K562 (cell line): ENCODE measurements at regions not wholly inside any gene's neighbourhood (a gene's known extent, or its start where the extent isn't known, plus 50 kb on each side); places are given as distances from the start of the nearest gene placed in this dataset.

Experiments
- ATAC-seq: fragments of 200-7000 bp; cut with Tn5 transposase; 3 replicates; pipeline ENCODE4 v1.9.1; 2020; ENCODE audit warnings: moderate library complexity
- BruUV-seq: library from RNA; stranded (reverse); fragments of 400-500 nt; replicated peaks from 2 replicates; lab custom pipeline; 2021; lab: Mats Ljungman, UMichigan
- CTCF ChIA-PET: fragments of 300-600 bp; formaldehyde crosslinking; extraction: SDS; loops from one replicate; lab custom pipeline; 2021; ENCODE audit warnings: low intra/inter-chr PET ratio; lab: Yijun Ruan, JAX
- POLR2A ChIA-PET: fragments of 300-600, 350-650 bp; sonication (Branson Sonifier 250); formaldehyde crosslinking; extraction: SDS; loops from one replicate; lab custom pipeline; 2021; ENCODE audit warnings: antibody characterized with exemption, inconsistent platforms; lab: Yijun Ruan, JAX
- DNase-seq, 4 experiments: peaks; one replicate each; pipeline versions ENCODE4 v3.0.0 to v3.0.0-alpha.2; 2011 to 2018; ENCODE audit warnings: low spot score in 3 of 4, mixed read lengths in 3 of 4; ENCODE audit errors: extremely low read depth in 1 of 4
- FAIRE-seq: peaks from 2 replicates; lab custom pipeline; 2011; peaks lifted over from hg19 to GRCh38; lab: Jason Lieb, UNC
- H2AFZ ChIP-seq: 2 replicates; pipeline ENCODE4 v1.6.0; 2011; ENCODE audit warnings: low read depth, low read length, control low read depth, inconsistent platforms
- H3K27ac ChIP-seq: fragments of 200-600 bp; 3 replicates; pipeline ENCODE4 v1.8.0; 2011; ENCODE audit warnings: low read depth, mild to moderate bottlenecking, control low read depth, inconsistent platforms, low read length, moderate library complexity, mixed read lengths; ENCODE audit errors: extremely low read depth
- H3K27me3 ChIP-seq, 2 experiments: fragments of 300-600 bp in 1 of 2; 2 replicates in 1 of 2; 3 replicates in 1 of 2; pipeline versions ENCODE4 v1.6.0 to v1.8.0; 2011; ENCODE audit warnings: inconsistent platforms in 2 of 2, low read length in 2 of 2, mild to moderate bottlenecking in 1 of 2, mixed read lengths in 1 of 2, moderate library complexity in 1 of 2; ENCODE audit not compliant: control insufficient read depth in 2 of 2, insufficient read depth in 2 of 2
- H3K36me3 ChIP-seq: fragments of 300-600 bp; 3 replicates; pipeline ENCODE4 v1.8.0; 2011; ENCODE audit warnings: mild to moderate bottlenecking, low read length, inconsistent platforms; ENCODE audit not compliant: control insufficient read depth, insufficient read depth
- H3K4me1 ChIP-seq, 2 experiments: fragments of 200-600 bp in 1 of 2; replicated peaks in 1 of 2; 2 replicates in 1 of 2; 3 replicates in 1 of 2; pipeline versions ENCODE4 v1.5.1 to v1.8.0; 2011; ENCODE audit warnings: inconsistent platforms in 2 of 2, low read length in 2 of 2, mild to moderate bottlenecking in 1 of 2, mixed read lengths in 1 of 2, moderate library complexity in 1 of 2; ENCODE audit not compliant: control insufficient read depth in 2 of 2, insufficient read depth in 2 of 2
- H3K4me2 ChIP-seq: 2 replicates; pipeline ENCODE4 v1.6.1; 2011; ENCODE audit warnings: low read length, control low read depth, inconsistent platforms, mixed read lengths; ENCODE audit not compliant: insufficient read depth
- H3K4me3 ChIP-seq: fragments of 200-600 bp; sonication (generic), shearing (Covaris generic); 2 replicates; pipeline ENCODE4 v1.5.1; 2016; ENCODE audit warnings: control low read depth, inconsistent platforms
- H3K79me2 ChIP-seq: fragments of 200-600 bp; 3 replicates; pipeline ENCODE4 v1.8.0; 2011; ENCODE audit warnings: low read length, inconsistent platforms; ENCODE audit not compliant: control insufficient read depth, insufficient read depth
- H3K9ac ChIP-seq, 2 experiments: 2 replicates each; pipeline versions ENCODE4 v1.6.0 to v1.6.1; 2011; ENCODE audit warnings: low read depth in 2 of 2, low read length in 2 of 2, control low read depth in 1 of 2, inconsistent platforms in 1 of 2, mild to moderate bottlenecking in 1 of 2, mixed read lengths in 1 of 2; ENCODE audit not compliant: insufficient read depth in 1 of 2
- H3K9me1 ChIP-seq: one replicate; pipeline ENCODE4 v1.6.0; 2011; ENCODE audit warnings: inconsistent platforms, mild to moderate bottlenecking, low read length, moderate library complexity; ENCODE audit not compliant: control insufficient read depth, insufficient read depth
- H3K9me3 ChIP-seq: replicated peaks from 2 replicates; pipeline ENCODE4 v1.5.1; 2011; ENCODE audit warnings: low read depth, low read length, inconsistent platforms; ENCODE audit not compliant: control insufficient read depth, insufficient read depth
- H4K20me1 ChIP-seq: replicated peaks from 2 replicates; pipeline ENCODE4 v1.6.1; 2011; ENCODE audit warnings: low read length, inconsistent platforms, mixed read lengths; ENCODE audit not compliant: control insufficient read depth, insufficient read depth
- DMBX1 ChIP-seq: fragments of 250-450 bp; sonication (Bioruptor Pico); IDR thresholded peaks from 2 replicates; pipeline ENCODE4 v1.8.0; 2022; ENCODE audit warnings: inconsistent platforms, mild to moderate bottlenecking, moderate library complexity, borderline replicate concordance
- ESRRB ChIP-seq: fragments of 250-450 bp; sonication (Bioruptor Pico); IDR thresholded peaks from 2 replicates; pipeline ENCODE4 v1.5.0; 2020; ENCODE audit warnings: mild to moderate bottlenecking, moderate library complexity, borderline replicate concordance
- GATAD2A ChIP-seq: fragments of 450-650 bp; IDR thresholded peaks from 2 replicates; pipeline ENCODE4 v1.6.1; 2017
- GMEB1 ChIP-seq: fragments of 250-450 bp; sonication (Bioruptor Pico); IDR thresholded peaks from 2 replicates; pipeline ENCODE4 v1.4.0; 2020; ENCODE audit warnings: mild to moderate bottlenecking
- HDAC1 ChIP-seq, 2 experiments: fragments of 450-650 bp; IDR thresholded peaks; 2 replicates each; pipeline ENCODE4 v1.6.1; 2016 to 2017; ENCODE audit warnings: inconsistent platforms in 1 of 2, mild to moderate bottlenecking in 1 of 2, moderate library complexity in 1 of 2
- KAT8 ChIP-seq: fragments of 450-650 bp; IDR thresholded peaks from 2 replicates; pipeline ENCODE4 v1.6.1; 2016; ENCODE audit warnings: low read depth, mild to moderate bottlenecking
- NRF1 ChIP-seq, 2 experiments: fragments of 450-650 bp; IDR thresholded peaks in 1 of 2; conservative IDR thresholded peaks in 1 of 2; 2 replicates each; pipeline ENCODE4 v1.6.1; 2014; ENCODE audit warnings: mild to moderate bottlenecking in 2 of 2
- PHTF2 ChIP-seq: fragments of 250-450 bp; sonication (Bioruptor Pico); IDR thresholded peaks from 2 replicates; pipeline ENCODE4 v1.5.0; 2021; ENCODE audit warnings: mild to moderate bottlenecking
- PML ChIP-seq: IDR thresholded peaks from 2 replicates; pipeline ENCODE4 v1.6.1; 2012; ENCODE audit warnings: low read length, inconsistent platforms
- TAF9B ChIP-seq: fragments of 450-650 bp; IDR thresholded peaks from 2 replicates; pipeline ENCODE4 v1.6.1; 2018; ENCODE audit warnings: mild to moderate bottlenecking; ENCODE audit not compliant: partially characterized antibody
- UBTF ChIP-seq, 2 experiments: IDR thresholded peaks; 2 replicates each; pipeline ENCODE4 v1.6.1; 2012; ENCODE audit warnings: improper control_type of control experiment in 2 of 2, low read depth in 2 of 2, low read length in 2 of 2, borderline replicate concordance in 1 of 2
- XRCC5 ChIP-seq: fragments of 200-400 bp; formaldehyde crosslinking; IDR thresholded peaks from 2 replicates; pipeline ENCODE4 v1.6.1; 2017; ENCODE audit warnings: low read depth, mild to moderate bottlenecking, low read length
- ZFP91 ChIP-seq: sonication (generic); formaldehyde crosslinking; IDR thresholded peaks from 2 replicates; pipeline ENCODE4 v1.8.0; 2022; ENCODE audit warnings: mild to moderate bottlenecking, missing genetic modification reagents
- WGBS: fragments of 100-300 bp; shearing (Covaris generic); methylation state at CpG from one replicate; pipeline ENCODE4 v1.1.6; 2016; ENCODE audit warnings: low coverage, mixed read lengths; ENCODE audit not compliant: insufficient coverage; ENCODE audit errors: missing lambda C conversion rate; 5-methylcytosine and 5-hydroxymethylcytosine counted together
- in situ Hi-C: fragments of 300-500 bp; cut with MboI; formaldehyde crosslinking; loops from 4 replicates; pipeline ENCODE4 v1.15.0; 2018; ENCODE audit warnings: inconsistent platforms, mixed read lengths
- intact Hi-C: fragments of 100-400 bp; cut with micrococcal nuclease; formaldehyde crosslinking; loops from 2 replicates; pipeline ENCODE4 v1.14.2; 2022
- TF ChIP-seq, protein P1 (sequence below): fragments of 450-650 bp; conservative IDR thresholded peaks from 2 replicates; pipeline ENCODE4 v1.6.1; 2016; ENCODE audit warnings: missing genetic modification characterization, low read depth, mild to moderate bottlenecking, control low read depth, missing compliant biosample characterization

- H3K36me3 ChIP-seq = no peaks in the 10 kb centered on the region
- no TSS peak for BruUV-seq
- in situ Hi-C loops (no loop called here), intact Hi-C loops (no loop called here)
- no peaks in the 10 kb centered on the region for H3K79me2 ChIP-seq
- no peak overlapping the region for H2AFZ ChIP-seq
- CTCF ChIA-PET = no interaction called here
- H3K9ac ChIP-seq = no peak overlapping the region
- H3K9me3 ChIP-seq = no peaks in the 10 kb centered on the region
- POLR2A ChIA-PET = interaction anchor here (0.7 kb wide), 1 partner anchor 11 kb away, joined by 3 read pairs; no protein-coding TSS in a partner anchor
- peak; percentile 54 for FAIRE-seq
- TF ChIP-seq HDAC1 (IDR thresholded peaks at IDR 0.05) (no peak), PHTF2 (no peak), KAT8 (no peak), NRF1 (conservative IDR thresholded peaks at IDR 0.05 in 1 of 2, IDR thresholded peaks at IDR 0.05 in 1 of 2) (no peak), ESRRB (no peak), PML (no peak), XRCC5 (no peak), GATAD2A (no peak), GMEB1 (CRISPR knock-in tag) (no peak), TAF9B (no peak), ZFP91 (CRISPR knock-in tag) (no peak), DMBX1 (CRISPR knock-in tag) (no peak), UBTF (IDR thresholded peaks at IDR 0.05; ENCODE audit: borderline replicate concordance in 1 of 2, low read depth in 2 of 2, low read length in 2 of 2) (no peak)
- TF ChIP-seq, protein P1, sequence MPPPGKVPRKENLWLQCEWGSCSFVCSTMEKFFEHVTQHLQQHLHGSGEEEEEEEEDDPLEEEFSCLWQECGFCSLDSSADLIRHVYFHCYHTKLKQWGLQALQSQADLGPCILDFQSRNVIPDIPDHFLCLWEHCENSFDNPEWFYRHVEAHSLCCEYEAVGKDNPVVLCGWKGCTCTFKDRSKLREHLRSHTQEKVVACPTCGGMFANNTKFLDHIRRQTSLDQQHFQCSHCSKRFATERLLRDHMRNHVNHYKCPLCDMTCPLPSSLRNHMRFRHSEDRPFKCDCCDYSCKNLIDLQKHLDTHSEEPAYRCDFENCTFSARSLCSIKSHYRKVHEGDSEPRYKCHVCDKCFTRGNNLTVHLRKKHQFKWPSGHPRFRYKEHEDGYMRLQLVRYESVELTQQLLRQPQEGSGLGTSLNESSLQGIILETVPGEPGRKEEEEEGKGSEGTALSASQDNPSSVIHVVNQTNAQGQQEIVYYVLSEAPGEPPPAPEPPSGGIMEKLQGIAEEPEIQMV (tag) = no peak
- no peak for DNase-seq
- H3K9me1 ChIP-seq = no peaks in the 10 kb centered on the region
- H3K4me1 ChIP-seq = no peaks in the 10 kb centered on the region; a peak in 3 of 5 replicates
- H3K27ac ChIP-seq = no peak overlapping the region
- no peak overlapping the region for H3K4me3 ChIP-seq
- no peak for ATAC-seq
- no peak overlapping the region for H3K4me2 ChIP-seq
- peaks cover 3 to 37% of the 10 kb centered on the region in 2 experiments; a peak in 2 of 5 replicates for H3K27me3 ChIP-seq
- WGBS = 1% methylated on average over 3 of the region's 3 CpGs
- H4K20me1 ChIP-seq = peaks cover 11% of the 10 kb centered on the region; the same call in 1 of the 2 replicates
Observed at GRCh38 chr1:36725151-36725550, 242.4 kb upstream of the CSF3R start.
